K562 (cell line): ENCODE measurements at regions not wholly inside any gene's neighbourhood (a gene's known extent, or its start where the extent isn't known, plus 50 kb on each side); places are given as distances from the start of the nearest gene placed in this dataset.

ENCODE experiments used
- ATAC-seq: fragments of 200-7000 bp; cut with Tn5 transposase; 3 replicates; pipeline ENCODE4 v1.9.1; 2020; ENCODE audit warnings: moderate library complexity
- BruUV-seq: library from RNA; stranded (reverse); fragments of 400-500 nt; replicated peaks from 2 replicates; lab custom pipeline; 2021; lab: Mats Ljungman, UMichigan
- CTCF ChIA-PET: fragments of 300-600 bp; formaldehyde crosslinking; extraction: SDS; loops from one replicate; lab custom pipeline; 2021; ENCODE audit warnings: low intra/inter-chr PET ratio; lab: Yijun Ruan, JAX
- POLR2A ChIA-PET: fragments of 300-600, 350-650 bp; sonication (Branson Sonifier 250); formaldehyde crosslinking; extraction: SDS; loops from one replicate; lab custom pipeline; 2021; ENCODE audit warnings: antibody characterized with exemption, inconsistent platforms; lab: Yijun Ruan, JAX
- DNase-seq, 4 experiments: peaks; one replicate each; pipeline versions ENCODE4 v3.0.0 to v3.0.0-alpha.2; 2011 to 2018; ENCODE audit warnings: low spot score in 3 of 4, mixed read lengths in 3 of 4; ENCODE audit errors: extremely low read depth in 1 of 4
- FAIRE-seq: peaks from 2 replicates; lab custom pipeline; 2011; peaks lifted over from hg19 to GRCh38; lab: Jason Lieb, UNC
- H2AFZ ChIP-seq: 2 replicates; pipeline ENCODE4 v1.6.0; 2011; ENCODE audit warnings: low read depth, low read length, control low read depth, inconsistent platforms
- H3K27ac ChIP-seq: fragments of 200-600 bp; 3 replicates; pipeline ENCODE4 v1.8.0; 2011; ENCODE audit warnings: low read depth, mild to moderate bottlenecking, control low read depth, inconsistent platforms, low read length, moderate library complexity, mixed read lengths; ENCODE audit errors: extremely low read depth
- H3K27me3 ChIP-seq, 2 experiments: fragments of 300-600 bp in 1 of 2; 2 replicates in 1 of 2; 3 replicates in 1 of 2; pipeline versions ENCODE4 v1.6.0 to v1.8.0; 2011; ENCODE audit warnings: inconsistent platforms in 2 of 2, low read length in 2 of 2, mild to moderate bottlenecking in 1 of 2, mixed read lengths in 1 of 2, moderate library complexity in 1 of 2; ENCODE audit not compliant: control insufficient read depth in 2 of 2, insufficient read depth in 2 of 2
- H3K36me3 ChIP-seq: fragments of 300-600 bp; 3 replicates; pipeline ENCODE4 v1.8.0; 2011; ENCODE audit warnings: mild to moderate bottlenecking, low read length, inconsistent platforms; ENCODE audit not compliant: control insufficient read depth, insufficient read depth
- H3K4me1 ChIP-seq, 2 experiments: fragments of 200-600 bp in 1 of 2; replicated peaks in 1 of 2; 2 replicates in 1 of 2; 3 replicates in 1 of 2; pipeline versions ENCODE4 v1.5.1 to v1.8.0; 2011; ENCODE audit warnings: inconsistent platforms in 2 of 2, low read length in 2 of 2, mild to moderate bottlenecking in 1 of 2, mixed read lengths in 1 of 2, moderate library complexity in 1 of 2; ENCODE audit not compliant: control insufficient read depth in 2 of 2, insufficient read depth in 2 of 2
- H3K4me2 ChIP-seq: 2 replicates; pipeline ENCODE4 v1.6.1; 2011; ENCODE audit warnings: low read length, control low read depth, inconsistent platforms, mixed read lengths; ENCODE audit not compliant: insufficient read depth
- H3K4me3 ChIP-seq: fragments of 200-600 bp; sonication (generic), shearing (Covaris generic); 2 replicates; pipeline ENCODE4 v1.5.1; 2016; ENCODE audit warnings: control low read depth, inconsistent platforms
- H3K79me2 ChIP-seq: fragments of 200-600 bp; 3 replicates; pipeline ENCODE4 v1.8.0; 2011; ENCODE audit warnings: low read length, inconsistent platforms; ENCODE audit not compliant: control insufficient read depth, insufficient read depth
- H3K9ac ChIP-seq, 2 experiments: 2 replicates each; pipeline versions ENCODE4 v1.6.0 to v1.6.1; 2011; ENCODE audit warnings: low read depth in 2 of 2, low read length in 2 of 2, control low read depth in 1 of 2, inconsistent platforms in 1 of 2, mild to moderate bottlenecking in 1 of 2, mixed read lengths in 1 of 2; ENCODE audit not compliant: insufficient read depth in 1 of 2
- H3K9me1 ChIP-seq: one replicate; pipeline ENCODE4 v1.6.0; 2011; ENCODE audit warnings: inconsistent platforms, mild to moderate bottlenecking, low read length, moderate library complexity; ENCODE audit not compliant: control insufficient read depth, insufficient read depth
- H3K9me3 ChIP-seq: replicated peaks from 2 replicates; pipeline ENCODE4 v1.5.1; 2011; ENCODE audit warnings: low read depth, low read length, inconsistent platforms; ENCODE audit not compliant: control insufficient read depth, insufficient read depth
- H4K20me1 ChIP-seq: replicated peaks from 2 replicates; pipeline ENCODE4 v1.6.1; 2011; ENCODE audit warnings: low read length, inconsistent platforms, mixed read lengths; ENCODE audit not compliant: control insufficient read depth, insufficient read depth
- NEUROD1 ChIP-seq: fragments of 150-350 bp; IDR thresholded peaks from 2 replicates; pipeline ENCODE4 v1.6.1; 2014; ENCODE audit warnings: borderline replicate concordance, low read length, low read depth; ENCODE audit not compliant: partially characterized antibody
- RBM14 ChIP-seq: fragments of 200-400 bp; formaldehyde crosslinking; IDR thresholded peaks from 2 replicates; pipeline ENCODE4 v1.6.1; 2018; ENCODE audit warnings: low read depth, mild to moderate bottlenecking, low read length, moderate library complexity, borderline replicate concordance; ENCODE audit not compliant: insufficient read depth
- SMAD3 ChIP-seq: fragments of 450-650 bp; formaldehyde crosslinking; conservative IDR thresholded peaks from 2 replicates; pipeline ENCODE4 v1.4.0; 2020; ENCODE audit warnings: mild to moderate bottlenecking
- STAT5A ChIP-seq: IDR thresholded peaks from 2 replicates; pipeline ENCODE4 v1.6.1; 2012; ENCODE audit warnings: low read length, inconsistent platforms, borderline replicate concordance
- TAF1 ChIP-seq: IDR thresholded peaks from 2 replicates; pipeline ENCODE4 v1.6.1; 2011; ENCODE audit warnings: mild to moderate bottlenecking, low read length, moderate library complexity; ENCODE audit not compliant: insufficient read depth, control insufficient read depth, severe bottlenecking; ENCODE audit errors: extremely low read depth
- TAF9B ChIP-seq: fragments of 450-650 bp; IDR thresholded peaks from 2 replicates; pipeline ENCODE4 v1.6.1; 2018; ENCODE audit warnings: mild to moderate bottlenecking; ENCODE audit not compliant: partially characterized antibody
- ZC3H11A ChIP-seq: IDR thresholded peaks from 2 replicates; pipeline ENCODE4 v1.6.1; 2012; ENCODE audit warnings: low read depth, low read length, improper control_type of control experiment
- ZNF445 ChIP-seq: fragments of 250-450 bp; sonication (Bioruptor Pico); IDR thresholded peaks from 2 replicates; pipeline ENCODE4 v1.4.0; 2020; ENCODE audit warnings: low read depth, mild to moderate bottlenecking, moderate library complexity
- ZNF551 ChIP-seq: fragments of 250-450 bp; sonication (Bioruptor Pico); IDR thresholded peaks from 2 replicates; pipeline ENCODE4 v1.5.0; 2021; ENCODE audit warnings: mild to moderate bottlenecking, moderate library complexity
- ZNF764 ChIP-seq: fragments of 250-450 bp; sonication (Bioruptor Pico); IDR thresholded peaks from 2 replicates; pipeline ENCODE4 v1.4.0; 2020; ENCODE audit warnings: low read depth, mild to moderate bottlenecking, moderate library complexity
- ZNF766 ChIP-seq: fragments of 200-800 bp; sonication (Bioruptor generic); conservative IDR thresholded peaks from 2 replicates; pipeline ENCODE4 v1.6.1; 2016; ENCODE audit warnings: missing genetic modification characterization, missing compliant biosample characterization
- WGBS: fragments of 100-300 bp; shearing (Covaris generic); methylation state at CpG from one replicate; pipeline ENCODE4 v1.1.6; 2016; ENCODE audit warnings: low coverage, mixed read lengths; ENCODE audit not compliant: insufficient coverage; ENCODE audit errors: missing lambda C conversion rate; 5-methylcytosine and 5-hydroxymethylcytosine counted together
- in situ Hi-C: fragments of 300-500 bp; cut with MboI; formaldehyde crosslinking; loops from 4 replicates; pipeline ENCODE4 v1.15.0; 2018; ENCODE audit warnings: inconsistent platforms, mixed read lengths
- intact Hi-C: fragments of 100-400 bp; cut with micrococcal nuclease; formaldehyde crosslinking; loops from 2 replicates; pipeline ENCODE4 v1.14.2; 2022
- TF ChIP-seq, protein P1 (sequence below): fragments of 250-450 bp; sonication (Bioruptor Pico); IDR thresholded peaks from 2 replicates; pipeline ENCODE4 v1.8.0; 2021; ENCODE audit warnings: moderate library complexity, mild to moderate bottlenecking, inconsistent platforms
- TF ChIP-seq, protein P2 (sequence below), 3 experiments: fragments of 200-800 bp in 1 of 3; sonication (Bioruptor generic) in 1 of 3; sonication (generic) in 1 of 3; formaldehyde crosslinking in 1 of 3; IDR thresholded peaks; 2 replicates each; pipeline versions ENCODE4 v1.6.1 to v1.8.0; 2016 to 2022; ENCODE audit warnings: mild to moderate bottlenecking in 2 of 3, missing compliant biosample characterization in 2 of 3, missing genetic modification characterization in 2 of 3, missing genetic modification reagents in 1 of 3

DNA sequence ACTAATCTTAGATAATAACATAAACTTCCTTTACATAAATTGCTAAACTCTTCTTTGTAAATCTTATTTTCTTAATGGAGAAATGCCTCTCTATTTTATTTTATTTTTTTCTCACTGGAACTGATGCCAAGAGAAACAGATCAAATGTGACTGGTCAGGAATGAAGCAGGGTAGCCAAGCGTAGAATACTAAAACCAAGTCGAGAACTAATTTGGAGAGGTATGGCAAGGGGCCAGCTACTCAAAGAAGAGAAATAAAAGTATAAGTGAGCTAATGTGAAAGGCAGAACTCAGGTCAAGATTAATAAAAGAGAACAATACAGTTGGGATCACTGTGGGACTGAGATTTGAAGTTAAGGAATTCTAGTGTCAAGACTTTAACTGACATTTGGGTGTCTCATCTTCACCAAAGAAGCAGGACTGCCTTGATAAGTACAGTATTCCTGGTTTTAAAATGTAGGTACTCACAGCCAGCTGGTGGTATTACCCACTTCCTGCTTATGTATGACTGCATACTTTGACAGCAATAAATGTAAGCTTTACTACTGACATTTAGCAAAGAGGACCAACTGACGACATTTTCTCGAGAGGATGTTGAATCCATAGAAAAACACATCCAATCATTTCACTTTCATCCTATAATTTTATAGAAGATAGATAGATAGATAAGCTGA is 1192.2 kb downstream of the EFNB2 start:
- Histone ChIP-seq H3K27me3 (no peaks in the 10 kb centered on the region), H3K4me1 (no peaks in the 10 kb centered on the region), H3K4me3 (no peak overlapping the region), H3K79me2 (no peaks in the 10 kb centered on the region), H3K9me3 (no peaks in the 10 kb centered on the region)
- POLR2A ChIA-PET, result no interaction called here
- 0% methylated on average over 4 of the region's 4 CpGs for WGBS
- no peak for FAIRE-seq
- no peak for ATAC-seq
- TF ChIP-seq ZC3H11A (no peak), RBM14 (no peak), ZNF764 (CRISPR knock-in tag) (no peak), TAF9B (no peak), ZNF445 (CRISPR knock-in tag) (no peak), ZNF551 (CRISPR knock-in tag) (no peak), SMAD3 (no peak), TAF1 (no peak), STAT5A (no peak), NEUROD1 (no peak), ZNF766 (CRISPR knock-in tag) (no peak)
- TF ChIP-seq, protein P1, sequence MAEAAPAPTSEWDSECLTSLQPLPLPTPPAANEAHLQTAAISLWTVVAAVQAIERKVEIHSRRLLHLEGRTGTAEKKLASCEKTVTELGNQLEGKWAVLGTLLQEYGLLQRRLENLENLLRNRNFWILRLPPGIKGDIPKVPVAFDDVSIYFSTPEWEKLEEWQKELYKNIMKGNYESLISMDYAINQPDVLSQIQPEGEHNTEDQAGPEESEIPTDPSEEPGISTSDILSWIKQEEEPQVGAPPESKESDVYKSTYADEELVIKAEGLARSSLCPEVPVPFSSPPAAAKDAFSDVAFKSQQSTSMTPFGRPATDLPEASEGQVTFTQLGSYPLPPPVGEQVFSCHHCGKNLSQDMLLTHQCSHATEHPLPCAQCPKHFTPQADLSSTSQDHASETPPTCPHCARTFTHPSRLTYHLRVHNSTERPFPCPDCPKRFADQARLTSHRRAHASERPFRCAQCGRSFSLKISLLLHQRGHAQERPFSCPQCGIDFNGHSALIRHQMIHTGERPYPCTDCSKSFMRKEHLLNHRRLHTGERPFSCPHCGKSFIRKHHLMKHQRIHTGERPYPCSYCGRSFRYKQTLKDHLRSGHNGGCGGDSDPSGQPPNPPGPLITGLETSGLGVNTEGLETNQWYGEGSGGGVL (CRISPR knock-in tag), result no peak
- TF ChIP-seq, protein P2, sequence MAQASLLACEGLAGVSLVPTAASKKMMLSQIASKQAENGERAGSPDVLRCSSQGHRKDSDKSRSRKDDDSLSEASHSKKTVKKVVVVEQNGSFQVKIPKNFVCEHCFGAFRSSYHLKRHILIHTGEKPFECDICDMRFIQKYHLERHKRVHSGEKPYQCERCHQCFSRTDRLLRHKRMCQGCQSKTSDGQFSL (CRISPR knock-in tag; IDR thresholded peaks at IDR 0.05), result no peak
- TF ChIP-seq, protein P2 (tag; IDR thresholded peaks at IDR 0.05), result no peak
- TF ChIP-seq, all 486 proteins: peak for 0
- Histone ChIP-seq H3K9me1 (no peaks in the 10 kb centered on the region), H2AFZ (no peak overlapping the region), H3K4me2 (no peak overlapping the region), H3K9ac (no peak overlapping the region), H3K27ac (no peak overlapping the region), H4K20me1 (no peaks in the 10 kb centered on the region), H3K36me3 (no peaks in the 10 kb centered on the region)
- in situ Hi-C loops (no loop called here), intact Hi-C loops (no loop called here)
- DNase-seq, result no peak
- no TSS peak for BruUV-seq
- CTCF ChIA-PET, result no interaction called here
